EH (cell line): ENCODE measurements at regions not wholly inside any gene's neighbourhood (a gene's known extent, or its start where the extent isn't known, plus 50 kb on each side); places are given as distances from the start of the nearest gene placed in this dataset.

Source experiments
- DNase-seq: peaks from one replicate; pipeline ENCODE4 v3.0.0-alpha.2; 2015; ENCODE audit warnings: low read depth

GRCh38 chr13:33467556-33467955 is 182.0 kb upstream of the STARD13 start:
- no peak for DNase-seq

- no peak for DNase-seq
These were observed 185.6 kb upstream of the STARD13 start for GRCh38 chr13:33471204-33471603.

GRCh38 chr13:33472446-33472845 is 186.9 kb upstream of the STARD13 start:
- no peak for DNase-seq

- no peak for DNase-seq
These were observed 193.6 kb upstream of the STARD13 start for GRCh38 chr13:33479105-33479504.

GRCh38 chr13:33480561-33480960 is 195.0 kb upstream of the STARD13 start:
- DNase-seq, result peak; percentile 63

GRCh38 chr13:33483471-33483870 is 197.9 kb upstream of the STARD13 start:
- peak; percentile 87 for DNase-seq

GRCh38 chr13:33485247-33485646 is 199.7 kb upstream of the STARD13 start:
- no peak for DNase-seq

- DNase-seq, result peak; percentile 69
These were observed 202.2 kb upstream of the STARD13 start for GRCh38 chr13:33487575-33488243.

- DNase-seq, result no peak
These were observed 204.0 kb upstream of the STARD13 start for GRCh38 chr13:33489563-33489962.

GRCh38 chr13:33490461-33491327 is 205.1 kb upstream of the STARD13 start:
- peak; percentile 41 for DNase-seq

GRCh38 chr13:33493672-33494365 is 208.3 kb upstream of the STARD13 start:
- no peak for DNase-seq

- peak; percentile 96 for DNase-seq
These were observed 209.1 kb upstream of the STARD13 start for GRCh38 chr13:33494596-33495204.

GRCh38 chr13:33496336-33496735 is 210.8 kb upstream of the STARD13 start:
- DNase-seq, result no peak

GRCh38 chr13:33497146-33497845 is 211.7 kb upstream of the STARD13 start:
- DNase-seq, result peak; percentile 69

- no peak for DNase-seq
These were observed 222.5 kb upstream of the STARD13 start for GRCh38 chr13:33508060-33508459.

GRCh38 chr13:33509642-33510229 is 224.2 kb upstream of the STARD13 start:
- DNase-seq, result peak; percentile 86

- peak; percentile 29 for DNase-seq
These were observed 224.9 kb upstream of the STARD13 start for GRCh38 chr13:33510350-33510970.

GRCh38 chr13:33512880-33513554 is 227.5 kb upstream of the STARD13 start:
- peak; percentile 58 for DNase-seq

GRCh38 chr13:33514362-33514761 is 228.8 kb upstream of the STARD13 start:
- no peak for DNase-seq

GRCh38 chr13:33515146-33515545 is 229.6 kb upstream of the STARD13 start:
- DNase-seq, result no peak
